Islet of Langerhans (tissue), 1 donor: ENCODE measurements at regions not wholly inside any gene's neighbourhood (a gene's known extent, or its start where the extent isn't known, plus 50 kb on each side); places are given as distances from the start of the nearest gene placed in this dataset.
"Not testable (repeated sequence)": the region's sequence is repeated elsewhere in the genome, so short reads cannot be mapped to it uniquely, and the experiment has no call there.

Source experiments
- FAIRE-seq: peaks from one replicate; lab custom pipeline; 2011; peaks lifted over from hg19 to GRCh38; lab: Jason Lieb, UNC

DNA sequence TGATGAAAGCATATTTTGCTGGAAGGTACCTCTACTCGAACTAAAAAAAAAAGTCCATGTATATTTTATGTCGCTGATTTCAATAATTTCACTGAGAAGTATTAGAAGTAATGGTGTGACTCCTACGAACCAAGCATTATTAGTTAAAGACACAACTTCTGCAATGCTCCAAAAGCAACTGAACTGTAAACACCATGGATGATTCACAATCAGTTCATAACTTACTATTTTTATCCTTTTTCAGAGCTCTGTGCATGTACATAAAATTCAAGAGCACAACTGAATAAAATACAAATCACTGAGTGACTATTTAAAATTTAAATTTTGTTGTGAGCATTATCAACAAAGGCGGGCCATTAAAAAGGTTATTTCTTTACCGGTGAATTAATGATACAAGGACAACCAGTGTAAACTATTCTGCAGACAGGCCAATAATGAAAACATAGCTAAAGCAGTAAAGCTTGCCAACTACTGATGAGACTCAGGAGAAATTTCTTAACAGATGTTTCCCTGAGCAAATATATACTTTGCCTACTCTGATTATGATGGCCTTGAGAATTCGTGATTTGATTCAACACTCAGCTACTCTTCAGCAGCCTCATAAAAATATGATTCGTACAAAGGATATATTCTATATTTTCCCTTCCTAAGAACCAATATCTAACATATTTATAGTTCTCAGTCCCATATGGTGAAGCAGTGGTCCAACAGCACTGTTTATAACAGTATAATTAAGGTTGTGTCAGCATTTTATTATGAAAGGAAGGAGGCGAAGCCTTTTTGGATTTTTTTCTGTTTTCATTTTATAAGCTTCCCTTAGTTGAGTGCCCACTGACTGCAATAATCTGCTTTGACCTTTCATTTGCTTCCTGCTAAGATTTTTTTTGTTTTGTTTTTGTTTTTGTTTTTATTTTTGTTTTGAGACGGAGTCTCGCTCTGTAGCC lies 62.8 kb upstream of the NEIL3 start:
- FAIRE-seq = peak; percentile 77

DNA sequence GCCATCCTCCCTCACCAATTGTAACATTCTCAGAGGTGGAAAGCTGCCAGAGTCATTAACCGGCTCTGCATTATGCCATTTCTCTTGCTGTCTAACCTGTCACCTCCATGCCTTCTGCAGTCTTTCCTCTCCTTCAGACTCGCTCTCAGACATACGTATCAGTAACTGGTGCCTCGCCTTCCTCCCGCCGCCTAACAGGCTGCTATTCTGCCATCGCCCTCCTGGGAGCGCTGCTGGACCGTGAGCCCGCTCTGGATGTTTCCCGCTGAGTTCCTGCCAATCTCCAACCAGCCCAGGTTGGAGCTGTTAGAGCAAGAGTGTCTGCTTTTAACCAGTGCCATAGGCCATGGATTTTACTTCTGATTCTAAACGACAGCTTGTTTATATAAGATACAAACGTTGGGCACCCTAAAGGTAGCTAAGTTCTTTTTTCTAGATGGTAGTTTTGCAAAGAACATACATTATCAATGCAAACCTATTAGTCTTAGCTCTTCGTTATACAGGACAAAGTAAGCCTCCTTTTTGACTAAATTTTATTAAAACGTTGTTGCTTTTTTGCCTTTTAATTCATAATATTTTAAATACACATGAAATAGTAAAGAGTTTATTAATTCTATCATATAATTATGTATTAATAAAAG lies 59.5 kb upstream of the NEIL3 start:
- FAIRE-seq = peak; percentile 77

DNA sequence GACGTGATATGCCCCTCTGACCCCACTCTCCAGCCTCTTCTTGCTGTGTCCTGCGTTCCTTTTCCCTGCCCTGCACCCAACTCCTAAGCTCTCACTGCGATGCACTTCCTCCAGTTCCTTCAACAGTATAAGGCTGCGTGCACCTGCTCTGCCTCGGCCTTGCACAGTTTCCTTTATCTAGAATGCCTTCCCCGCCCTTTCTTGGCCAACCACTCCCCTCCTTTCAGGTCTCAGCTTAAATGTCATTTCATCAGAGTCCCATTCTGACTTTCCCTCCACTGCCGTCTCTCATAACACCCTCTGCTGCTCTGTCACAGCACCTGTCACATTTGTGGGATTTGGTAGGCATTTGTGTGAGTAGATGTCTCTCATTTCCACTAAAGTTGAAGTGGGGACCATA lies 58.4 kb upstream of the NEIL3 start:
- no peak for FAIRE-seq

DNA sequence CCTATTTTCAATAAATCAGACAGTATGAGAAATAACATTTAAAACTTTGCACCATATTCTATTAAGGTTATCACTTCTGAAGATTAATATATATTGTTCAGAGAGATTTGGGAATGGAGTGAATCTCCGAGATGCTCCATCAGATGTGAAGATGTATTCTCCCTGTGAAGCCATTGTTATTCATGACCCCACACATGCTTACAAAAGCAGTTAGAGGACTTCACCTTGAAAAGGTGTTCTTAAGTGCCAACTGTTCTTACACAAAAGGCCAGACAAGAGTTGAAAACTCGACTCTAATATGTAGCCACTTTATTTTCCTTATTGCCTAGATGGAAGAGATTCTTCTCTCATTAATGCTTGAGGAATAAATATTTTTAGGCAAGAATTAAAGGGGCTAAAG lies 54.3 kb upstream of the NEIL3 start:
- FAIRE-seq = no peak

DNA sequence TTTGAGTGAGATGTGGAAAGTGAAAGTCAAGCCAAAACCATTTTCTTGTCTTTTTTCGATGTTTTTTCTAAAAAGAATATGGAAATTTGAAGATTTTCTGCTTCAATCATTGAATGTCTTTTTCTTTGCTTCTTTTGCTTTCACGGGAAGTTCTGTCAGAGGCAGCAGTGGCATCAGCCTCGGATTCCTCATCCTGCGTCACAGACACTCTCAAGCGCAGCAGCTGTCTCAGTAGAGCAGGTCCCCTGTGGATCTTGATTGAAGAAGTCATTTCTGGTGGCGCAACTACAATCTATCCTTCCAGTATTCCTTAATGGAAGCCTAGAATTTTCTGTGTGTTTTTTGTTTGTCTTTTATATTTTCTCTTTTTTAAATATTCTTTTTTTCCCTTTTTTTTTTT lies 52.7 kb upstream of the NEIL3 start:
- no peak for FAIRE-seq

DNA sequence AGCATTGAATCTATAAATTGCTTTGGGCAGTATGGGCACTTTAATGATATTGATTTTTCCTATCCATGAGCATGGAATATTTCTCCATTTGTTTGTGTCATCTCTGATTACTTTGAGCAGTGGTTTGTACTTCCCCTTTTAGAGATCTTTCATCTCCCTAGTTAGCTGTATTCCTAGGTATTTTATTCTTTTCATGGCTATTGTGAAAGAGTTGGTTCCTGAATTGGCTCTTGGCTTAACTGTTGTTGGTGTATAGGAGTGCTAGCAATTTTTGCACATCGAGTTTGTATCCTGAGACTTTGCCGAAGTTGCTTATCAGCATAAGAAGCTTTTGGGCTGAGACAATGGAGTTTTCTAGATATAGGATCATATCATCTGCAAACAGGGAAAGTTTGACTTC lies 50.2 kb upstream of the NEIL3 start:
- FAIRE-seq = not testable (repeated sequence)
